ENCODE measurements at regions not wholly inside any gene's neighbourhood (a gene's known extent, or its start where the extent isn't known, plus 50 kb on each side); places are given as distances from the start of the nearest gene placed in this dataset.

- no peaks in the 10 kb centered on the region for H3K36me3 ChIP-seq (ENCODE audit: insufficient read depth)
- H3K4me3 ChIP-seq (ENCODE audit: low read depth, low read length): no peak overlapping the region
- WGBS: 87% methylated on average over 10 of the region's 10 CpGs
- H3K4me1 ChIP-seq (ENCODE audit: insufficient read depth): no peaks in the 10 kb centered on the region
- no peak overlapping the region for H3K27ac ChIP-seq (ENCODE audit: low read depth)
- no peak for DNase-seq (ENCODE audit: extremely low spot score)
These were observed 141.2 kb downstream of the MN1 start for GRCh38 chr22:27660306-27660705.

GRCh38 chr22:27662359-27663301 is 138.9 kb downstream of the MN1 start:
- H3K4me1 ChIP-seq (ENCODE audit: insufficient read depth): no peaks in the 10 kb centered on the region
- no peak overlapping the region for H3K4me3 ChIP-seq (ENCODE audit: low read depth, low read length)
- no peaks in the 10 kb centered on the region for H3K36me3 ChIP-seq (ENCODE audit: insufficient read depth)
- 41% methylated on average over 13 of the region's 13 CpGs for WGBS
- no peak overlapping the region for H3K27ac ChIP-seq (ENCODE audit: low read depth)
- DNase-seq (ENCODE audit: extremely low spot score): no peak

GRCh38 chr22:27663812-27664211 is 137.7 kb downstream of the MN1 start:
- Histone ChIP-seq H3K4me3 (ENCODE audit: low read depth, low read length) (no peak overlapping the region), H3K36me3 (ENCODE audit: insufficient read depth) (no peaks in the 10 kb centered on the region), H3K4me1 (ENCODE audit: insufficient read depth) (no peaks in the 10 kb centered on the region), H3K27ac (ENCODE audit: low read depth) (no peak overlapping the region)
- WGBS: 70% methylated on average over 5 of the region's 5 CpGs
- DNase-seq (ENCODE audit: extremely low spot score): no peak

GRCh38 chr22:27666272-27666997 is 135.1 kb downstream of the MN1 start:
- Histone ChIP-seq H3K27ac (ENCODE audit: low read depth) (no peak overlapping the region), H3K4me1 (ENCODE audit: insufficient read depth) (no peaks in the 10 kb centered on the region), H3K36me3 (ENCODE audit: insufficient read depth) (no peaks in the 10 kb centered on the region), H3K4me3 (ENCODE audit: low read depth, low read length) (no peak overlapping the region)
- 84% methylated on average over 4 of the region's 4 CpGs for WGBS
- no peak for DNase-seq (ENCODE audit: extremely low spot score)

- no peak for DNase-seq (ENCODE audit: extremely low spot score)
- no peaks in the 10 kb centered on the region for H3K4me1 ChIP-seq (ENCODE audit: insufficient read depth)
- H3K27ac ChIP-seq (ENCODE audit: low read depth): no peak overlapping the region
- WGBS: 65% methylated on average over 16 of the region's 16 CpGs
- no peaks in the 10 kb centered on the region for H3K36me3 ChIP-seq (ENCODE audit: insufficient read depth)
- H3K4me3 ChIP-seq (ENCODE audit: low read depth, low read length): no peak overlapping the region
These were observed 134.3 kb downstream of the MN1 start for GRCh38 chr22:27667121-27667843.

- no peak overlapping the region for H3K4me3 ChIP-seq (ENCODE audit: low read depth, low read length)
- 64% methylated on average over 7 of the region's 7 CpGs for WGBS
- H3K4me1 ChIP-seq (ENCODE audit: insufficient read depth): no peaks in the 10 kb centered on the region
- no peaks in the 10 kb centered on the region for H3K36me3 ChIP-seq (ENCODE audit: insufficient read depth)
- DNase-seq (ENCODE audit: extremely low spot score): no peak
- H3K27ac ChIP-seq (ENCODE audit: low read depth): no peak overlapping the region
These were observed 132.4 kb downstream of the MN1 start for GRCh38 chr22:27668828-27669797.

GRCh38 chr22:27669798-27670599 is 131.6 kb downstream of the MN1 start:
- WGBS: 64% methylated on average over 13 of the region's 13 CpGs
- no peak for DNase-seq (ENCODE audit: extremely low spot score)
- Histone ChIP-seq H3K4me1 (ENCODE audit: insufficient read depth) (no peaks in the 10 kb centered on the region), H3K27ac (ENCODE audit: low read depth) (no peak overlapping the region), H3K36me3 (ENCODE audit: insufficient read depth) (no peaks in the 10 kb centered on the region), H3K4me3 (ENCODE audit: low read depth, low read length) (no peak overlapping the region)

- no peak for DNase-seq (ENCODE audit: extremely low spot score)
- WGBS: 29% methylated on average over 16 of the region's 16 CpGs
- no peak overlapping the region for H3K4me3 ChIP-seq (ENCODE audit: low read depth, low read length)
- no peaks in the 10 kb centered on the region for H3K36me3 ChIP-seq (ENCODE audit: insufficient read depth)
- H3K4me1 ChIP-seq (ENCODE audit: insufficient read depth): no peaks in the 10 kb centered on the region
- H3K27ac ChIP-seq (ENCODE audit: low read depth): no peak overlapping the region
These were observed 130.7 kb downstream of the MN1 start for GRCh38 chr22:27670701-27671412.

GRCh38 chr22:27671413-27671935 is 130.1 kb downstream of the MN1 start:
- Histone ChIP-seq H3K27ac (ENCODE audit: low read depth) (no peak overlapping the region), H3K36me3 (ENCODE audit: insufficient read depth) (no peaks in the 10 kb centered on the region), H3K4me1 (ENCODE audit: insufficient read depth) (no peaks in the 10 kb centered on the region), H3K4me3 (ENCODE audit: low read depth, low read length) (no peak overlapping the region)
- DNase-seq (ENCODE audit: extremely low spot score): no peak
- 87% methylated on average over 3 of the region's 3 CpGs for WGBS

- Histone ChIP-seq H3K4me3 (ENCODE audit: low read depth, low read length) (no peak overlapping the region), H3K27ac (ENCODE audit: low read depth) (no peak overlapping the region), H3K4me1 (ENCODE audit: insufficient read depth) (no peaks in the 10 kb centered on the region), H3K36me3 (ENCODE audit: insufficient read depth) (no peaks in the 10 kb centered on the region)
- 95% methylated on average over 9 of the region's 9 CpGs for WGBS
- DNase-seq (ENCODE audit: extremely low spot score): no peak
These were observed 128.7 kb downstream of the MN1 start for GRCh38 chr22:27672721-27673418.

GRCh38 chr22:27673839-27674238 is 127.7 kb downstream of the MN1 start:
- WGBS: 51% methylated on average over 15 of the region's 15 CpGs

More at GRCh38 chr22:27673839-27674238, 127.7 kb downstream of the MN1 start:
- Histone ChIP-seq H3K27ac (ENCODE audit: low read depth) (no peak overlapping the region), H3K4me1 (ENCODE audit: insufficient read depth) (no peaks in the 10 kb centered on the region), H3K36me3 (ENCODE audit: insufficient read depth) (no peaks in the 10 kb centered on the region), H3K4me3 (ENCODE audit: low read depth, low read length) (no peak overlapping the region)
- DNase-seq (ENCODE audit: extremely low spot score): no peak
